ENCODE measurements at regions not wholly inside any gene's neighbourhood (a gene's known extent, or its start where the extent isn't known, plus 50 kb on each side); places are given as distances from the start of the nearest gene placed in this dataset.

GRCh38 chr14:94906577-94906976, 136.7 kb upstream of the GSC start (continued):
- TF ChIP-seq RNF2 (IDR thresholded peaks at IDR 0.05; ENCODE audit: borderline replicate concordance, low read depth, low read length, missing control alignments, poor library complexity, severe bottlenecking) (no peak), JUN (IDR thresholded peaks at IDR 0.05; ENCODE audit: low read depth, low read length) (no peak), SP1 (IDR thresholded peaks at IDR 0.05; ENCODE audit: low read depth, low read length) (no peak), RFX5 (IDR thresholded peaks at IDR 0.05; ENCODE audit: borderline replicate concordance, low read depth, low read length) (no peak), EP300 (IDR thresholded peaks at IDR 0.05; ENCODE audit: borderline replicate concordance in 1 of 2, low read depth in 2 of 2, low read length in 2 of 2) (no peak), GTF2F1 (IDR thresholded peaks at IDR 0.05; ENCODE audit: borderline replicate concordance, low read depth, low read length) (no peak)

Measured in H1 (cell line).